HG02852 (cell line): ENCODE measurements at regions not wholly inside any gene's neighbourhood (a gene's known extent, or its start where the extent isn't known, plus 50 kb on each side); places are given as distances from the start of the nearest gene placed in this dataset.
"Not testable (repeated sequence)": the region's sequence is repeated elsewhere in the genome, so short reads cannot be mapped to it uniquely, and the experiment has no call there.

ENCODE experiments used
- ATAC-seq: cut with Tn5 transposase; IDR thresholded peaks from one replicate; pipeline ENCODE4 v1.9.1; 2021; ENCODE audit warnings: mild to moderate bottlenecking, moderate library complexity; ENCODE audit not compliant: unreplicated experiment

- ATAC-seq: not testable (repeated sequence)
These were observed 677.0 kb downstream of the MAFB start for GRCh38 chr20:40012026-40012425.

GRCh38 chr20:40010483-40010882 is 678.6 kb downstream of the MAFB start:
- ATAC-seq: no peak

- ATAC-seq: no peak
These were observed 679.5 kb downstream of the MAFB start for GRCh38 chr20:40009542-40009941.

- no peak for ATAC-seq
These were observed 680.9 kb downstream of the MAFB start for GRCh38 chr20:40008177-40008576.

GRCh38 chr20:40006168-40006860 is 682.7 kb downstream of the MAFB start:
- ATAC-seq: no peak

- ATAC-seq: not testable (repeated sequence)
These were observed 684.9 kb downstream of the MAFB start for GRCh38 chr20:40004092-40004491.

- ATAC-seq: no peak
These were observed 695.3 kb downstream of the MAFB start for GRCh38 chr20:39993742-39994141.

- no peak for ATAC-seq
These were observed 698.3 kb downstream of the MAFB start for GRCh38 chr20:39990692-39991091.

- ATAC-seq: no peak
These were observed 700.0 kb downstream of the MAFB start for GRCh38 chr20:39988991-39989390.

GRCh38 chr20:39986173-39986904 is 702.7 kb downstream of the MAFB start:
- ATAC-seq: no peak

- no peak for ATAC-seq
These were observed 703.7 kb downstream of the MAFB start for GRCh38 chr20:39985271-39985827.

GRCh38 chr20:39983655-39984054 is 705.4 kb downstream of the MAFB start:
- no peak for ATAC-seq

- ATAC-seq: no peak
These were observed 705.9 kb downstream of the MAFB start for GRCh38 chr20:39983183-39983582.

GRCh38 chr20:39974966-39975501 is 714.0 kb downstream of the MAFB start:
- no peak for ATAC-seq

GRCh38 chr20:39968495-39968894 is 720.5 kb downstream of the MAFB start:
- ATAC-seq: no peak

- ATAC-seq: no peak
These were observed 721.2 kb downstream of the MAFB start for GRCh38 chr20:39967806-39968205.

- no peak for ATAC-seq
These were observed 727.3 kb downstream of the MAFB start for GRCh38 chr20:39961637-39962244.

GRCh38 chr20:39960522-39961428 is 728.3 kb downstream of the MAFB start:
- ATAC-seq: no peak

- ATAC-seq: not testable (repeated sequence)
These were observed 731.1 kb downstream of the MAFB start for GRCh38 chr20:39957911-39958310.

- ATAC-seq: no peak
These were observed 734.4 kb downstream of the MAFB start for GRCh38 chr20:39954621-39955020.
